Esophagus squamous epithelium (tissue), 4 donors: ENCODE measurements at regions not wholly inside any gene's neighbourhood (a gene's known extent, or its start where the extent isn't known, plus 50 kb on each side); places are given as distances from the start of the nearest gene placed in this dataset.

ENCODE experiments used
- CTCF ChIP-seq, 6 experiments: fragments of 450-650 bp in 4 of 6; fragments of 200-600 bp in 2 of 6; sonication (generic) in 2 of 6; IDR thresholded peaks; one replicate each; pipeline ENCODE4 v1.5.1; 2016 to 2019; ENCODE audit warnings: antibody characterized with exemption in 6 of 6, mild to moderate bottlenecking in 4 of 6, moderate library complexity in 4 of 6
- POLR2A ChIP-seq, 4 donors: fragments of 450-650 bp; IDR thresholded peaks; one replicate each; pipeline ENCODE4 v1.6.1; 2017; ENCODE audit warnings: antibody characterized with exemption in 4 of 4, mild to moderate bottlenecking in 4 of 4, moderate library complexity in 3 of 4

GRCh38 chr12:41762691-41763090, 382.0 kb downstream of the GXYLT1 start:
- TF ChIP-seq CTCF (IDR thresholded peaks at IDR 0.05) (no peak), POLR2A (IDR thresholded peaks at IDR 0.05) (no peak)
